CD14-positive monocyte (primary cell): ENCODE measurements at regions not wholly inside any gene's neighbourhood (a gene's known extent, or its start where the extent isn't known, plus 50 kb on each side); places are given as distances from the start of the nearest gene placed in this dataset. TPM values are rescaled to one million over a fixed set of nuclear protein-coding genes. Genes with fewer than 3 reads are reported as not detected.

Experiments used
- DNase-seq, 3 donors: peaks; one replicate each; pipeline ENCODE4 v3.0.0-alpha.2; 2011 to 2022
- H2AFZ ChIP-seq: 2 replicates; pipeline ENCODE4 v1.6.0; 2012; ENCODE audit warnings: mild to moderate bottlenecking, low read depth, low read length, inconsistent platforms; ENCODE audit not compliant: insufficient read depth, poor library complexity, severe bottlenecking
- H3K27ac ChIP-seq, 2 donors: 1 replicate in 1 of 2; 2 replicates in 1 of 2; pipeline ENCODE4 v1.5.1; 2012 to 2013; ENCODE audit warnings: low read length in 2 of 2, control low read depth in 1 of 2, inconsistent platforms in 1 of 2, low read depth in 1 of 2, mild to moderate bottlenecking in 1 of 2
- H3K27me3 ChIP-seq, 2 donors: one replicate each; pipeline versions ENCODE4 v1.6.0 to v1.6.1; 2011 to 2013; ENCODE audit warnings: low read length in 2 of 2; ENCODE audit not compliant: control insufficient read depth in 2 of 2, insufficient read depth in 2 of 2
- H3K36me3 ChIP-seq, 2 donors: replicated peaks in 1 of 2; 1 replicate in 1 of 2; 2 replicates in 1 of 2; pipeline versions ENCODE4 v1.5.1 to v1.6.1; 2012 to 2013; ENCODE audit warnings: low read length in 2 of 2, control low read depth in 1 of 2, inconsistent platforms in 1 of 2, mild to moderate bottlenecking in 1 of 2; ENCODE audit not compliant: insufficient read depth in 2 of 2, control insufficient read depth in 1 of 2
- H3K4me1 ChIP-seq, 2 donors: 1 replicate in 1 of 2; 2 replicates in 1 of 2; pipeline versions ENCODE4 v1.5.1 to v1.6.1; 2012 to 2013; ENCODE audit warnings: low read length in 2 of 2, control low read depth in 1 of 2, inconsistent platforms in 1 of 2, mild to moderate bottlenecking in 1 of 2, moderate library complexity in 1 of 2; ENCODE audit not compliant: insufficient read depth in 2 of 2, control insufficient read depth in 1 of 2
- H3K4me2 ChIP-seq: replicated peaks from 2 replicates; pipeline ENCODE3; 2012; ENCODE audit warnings: low read length, moderate library complexity, mild to moderate bottlenecking; ENCODE audit not compliant: poor library complexity, severe bottlenecking; ENCODE audit errors: extremely low read depth
- H3K4me3 ChIP-seq, 3 experiments: fragments of 200-600 bp in 1 of 3; sonication (generic) in 1 of 3; replicated peaks in 1 of 3; 1 replicate in 2 of 3; 2 replicates in 1 of 3; pipeline ENCODE4 v1.5.1; 2011 to 2013; ENCODE audit warnings: low read length in 3 of 3, mild to moderate bottlenecking in 3 of 3, control low read depth in 2 of 3, low read depth in 2 of 3, inconsistent platforms in 1 of 3, moderate library complexity in 1 of 3
- H3K79me2 ChIP-seq: 2 replicates; pipeline ENCODE4 v1.6.0; 2012; ENCODE audit warnings: mild to moderate bottlenecking, control low read depth, inconsistent platforms, low read length, moderate library complexity; ENCODE audit not compliant: insufficient read depth
- H3K9ac ChIP-seq: 2 replicates; pipeline ENCODE4 v1.6.0; 2017; ENCODE audit warnings: low read length, mild to moderate bottlenecking; ENCODE audit not compliant: insufficient read depth, poor library complexity, severe bottlenecking
- H3K9me3 ChIP-seq, 2 donors: replicated peaks in 1 of 2; 1 replicate in 1 of 2; 2 replicates in 1 of 2; pipeline versions ENCODE4 v1.5.1 to v1.6.1; 2012 to 2013; ENCODE audit warnings: low read length in 2 of 2, control low read depth in 1 of 2; ENCODE audit not compliant: control insufficient read depth in 1 of 2, insufficient read depth in 1 of 2
- H4K20me1 ChIP-seq: 2 replicates; pipeline ENCODE4 v1.6.0; 2012; ENCODE audit warnings: mild to moderate bottlenecking, low read length, control low read depth, moderate library complexity; ENCODE audit not compliant: insufficient read depth
- H3K27ac Mint-ChIP-seq, 7 donors: one replicate each; pipeline ENCODE4 v1.8.0; 2020; ENCODE audit warnings: mild to moderate bottlenecking in 7 of 7, mixed read lengths in 7 of 7, moderate library complexity in 6 of 7, inconsistent platforms in 2 of 7
- H3K27me3 Mint-ChIP-seq, 3 donors: one replicate each; pipeline ENCODE4 v1.8.0; 2021 to 2022; ENCODE audit warnings: low read depth in 3 of 3, mild to moderate bottlenecking in 3 of 3, mixed read lengths in 3 of 3, moderate library complexity in 3 of 3, inconsistent platforms in 1 of 3
- H3K36me3 Mint-ChIP-seq, 2 donors: one replicate each; pipeline ENCODE4 v1.8.0; 2020; ENCODE audit warnings: mixed read lengths in 2 of 2, inconsistent platforms in 1 of 2, mild to moderate bottlenecking in 1 of 2
- H3K4me1 Mint-ChIP-seq: one replicate; pipeline ENCODE4 v1.8.0; 2020; ENCODE audit warnings: mild to moderate bottlenecking, mixed read lengths
- H3K4me3 Mint-ChIP-seq, 2 donors: one replicate each; pipeline ENCODE4 v1.8.0; 2020; ENCODE audit warnings: mild to moderate bottlenecking in 2 of 2, mixed read lengths in 2 of 2, moderate library complexity in 1 of 2
- H3K9me3 Mint-ChIP-seq, 7 donors: one replicate each; pipeline ENCODE4 v1.8.0; 2020 to 2022; ENCODE audit warnings: mixed read lengths in 7 of 7, mild to moderate bottlenecking in 6 of 7, moderate library complexity in 6 of 7, inconsistent platforms in 2 of 7
- WGBS: methylation state at CpG from one replicate; pipeline ENCODE4 v1.1.5; 2013; ENCODE audit warnings: missing lambda C conversion rate; ENCODE audit not compliant: insufficient coverage; 5-methylcytosine and 5-hydroxymethylcytosine counted together
- intact Hi-C, 2 donors: fragments of 100-400 bp; cut with micrococcal nuclease; formaldehyde crosslinking; loops; one replicate each; pipeline versions ENCODE4 v1.15.0 to v1.15.1; 2023
- small RNA-seq: library from RNA; depleted of rRNA; stranded (forward); fragments of <200 nt; gene quantifications from one replicate; pipeline ENCODE3, GENCODE V24; 2012; ENCODE audit warnings: low read depth; ENCODE audit not compliant: insufficient read length
- TF ChIP-seq, protein P1 (sequence below): fragments of 200-600 bp; IDR thresholded peaks from one replicate; pipeline ENCODE4 v1.8.0; 2022; ENCODE audit warnings: antibody characterized with exemption, mild to moderate bottlenecking

DNA sequence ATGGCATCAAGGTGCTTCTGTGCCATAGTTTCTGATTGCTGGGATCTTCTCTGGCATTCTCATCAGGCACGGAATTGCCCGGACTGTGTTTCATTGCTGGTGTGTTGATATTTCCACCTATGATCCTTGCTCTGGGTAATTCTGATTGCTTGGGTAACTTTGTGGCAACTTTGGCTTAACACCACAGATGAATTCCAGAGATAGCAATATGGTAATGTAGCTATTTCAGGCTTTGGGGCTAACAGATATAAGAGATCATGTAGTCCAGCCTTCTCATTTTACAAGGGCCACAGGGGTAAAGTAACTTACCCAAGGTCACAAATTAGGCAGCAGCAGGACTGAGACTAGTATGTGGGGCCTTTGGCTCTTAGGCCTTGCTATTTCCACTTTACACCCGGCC is 53.9 kb upstream of the PLPP4 start:
- intact Hi-C loops, result no loop called here
- Histone ChIP-seq H3K36me3 (no peaks in the 10 kb centered on the region), H3K79me2 (no peaks in the 10 kb centered on the region), H4K20me1 (no peaks in the 10 kb centered on the region), H3K4me3 (no peak overlapping the region), H3K27ac (no peak overlapping the region), H3K9ac (no peak overlapping the region), H3K4me2 (no peak overlapping the region), H3K27me3 (no peaks in the 10 kb centered on the region), H3K9me3 (no peaks in the 10 kb centered on the region), H3K4me1 (no peaks in the 10 kb centered on the region), H2AFZ (no peak overlapping the region)
- TF ChIP-seq, protein P1, sequence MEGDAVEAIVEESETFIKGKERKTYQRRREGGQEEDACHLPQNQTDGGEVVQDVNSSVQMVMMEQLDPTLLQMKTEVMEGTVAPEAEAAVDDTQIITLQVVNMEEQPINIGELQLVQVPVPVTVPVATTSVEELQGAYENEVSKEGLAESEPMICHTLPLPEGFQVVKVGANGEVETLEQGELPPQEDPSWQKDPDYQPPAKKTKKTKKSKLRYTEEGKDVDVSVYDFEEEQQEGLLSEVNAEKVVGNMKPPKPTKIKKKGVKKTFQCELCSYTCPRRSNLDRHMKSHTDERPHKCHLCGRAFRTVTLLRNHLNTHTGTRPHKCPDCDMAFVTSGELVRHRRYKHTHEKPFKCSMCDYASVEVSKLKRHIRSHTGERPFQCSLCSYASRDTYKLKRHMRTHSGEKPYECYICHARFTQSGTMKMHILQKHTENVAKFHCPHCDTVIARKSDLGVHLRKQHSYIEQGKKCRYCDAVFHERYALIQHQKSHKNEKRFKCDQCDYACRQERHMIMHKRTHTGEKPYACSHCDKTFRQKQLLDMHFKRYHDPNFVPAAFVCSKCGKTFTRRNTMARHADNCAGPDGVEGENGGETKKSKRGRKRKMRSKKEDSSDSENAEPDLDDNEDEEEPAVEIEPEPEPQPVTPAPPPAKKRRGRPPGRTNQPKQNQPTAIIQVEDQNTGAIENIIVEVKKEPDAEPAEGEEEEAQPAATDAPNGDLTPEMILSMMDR, result no peak
- Mint-ChIP-seq H3K9me3 (peaks cover 0 to 3% (median 0%) of the 10 kb centered on the region in 7 donors), H3K27me3 (peaks cover 0 to 3% (median 1%) of the 10 kb centered on the region in 3 donors), H3K4me3 (no peak overlapping the region), H3K27ac (no peak overlapping the region), H3K4me1 (no peaks in the 10 kb centered on the region), H3K36me3 (no peaks in the 10 kb centered on the region)
- WGBS, result 100% methylated on average over 2 of the region's 3 CpGs
- DNase-seq, result no peak

DNA sequence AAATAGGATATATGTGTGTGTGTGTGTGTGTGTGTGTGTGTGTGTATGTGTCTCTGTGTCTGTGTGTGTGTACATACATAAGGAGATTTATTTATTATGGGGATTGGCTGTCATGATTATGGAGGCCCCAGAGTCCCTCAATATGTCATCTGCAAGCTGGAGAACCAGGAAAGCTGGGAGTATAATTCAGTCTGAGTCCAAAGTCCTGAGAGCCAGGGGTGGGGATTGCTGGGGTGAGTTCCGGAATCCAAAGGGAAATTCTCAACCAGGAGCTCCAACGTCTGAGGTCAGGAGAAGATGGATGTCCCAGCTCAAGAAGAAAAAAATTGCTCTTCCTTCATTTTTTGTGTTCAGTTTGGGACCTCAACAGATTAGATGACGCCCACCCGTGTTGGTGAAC is 50.7 kb upstream of the PLPP4 start:
- 86% methylated on average over 4 of the region's 4 CpGs for WGBS
- H3K4me2 ChIP-seq, result no peak overlapping the region
- no peak overlapping the region for H3K4me3 Mint-ChIP-seq
- TF ChIP-seq, protein P1, result no peak
- no peak overlapping the region for H3K4me3 ChIP-seq
- no peaks in the 10 kb centered on the region for H3K36me3 ChIP-seq
- intact Hi-C loops, result no loop called here
- H3K9me3 Mint-ChIP-seq, result peaks cover 0 to 4% (median 1%) of the 10 kb centered on the region in 7 donors
- peaks cover 0 to 5% (median 2%) of the 10 kb centered on the region in 3 donors for H3K27me3 Mint-ChIP-seq
- no peaks in the 10 kb centered on the region for H3K79me2 ChIP-seq
- no peak overlapping the region for H3K9ac ChIP-seq
- no peaks in the 10 kb centered on the region for H3K27me3 ChIP-seq
- no peak for DNase-seq
- H2AFZ ChIP-seq, result no peak overlapping the region
- H3K4me1 Mint-ChIP-seq, result no peaks in the 10 kb centered on the region
- no peaks in the 10 kb centered on the region for H3K4me1 ChIP-seq
- H3K27ac ChIP-seq, result no peak overlapping the region
- H3K36me3 Mint-ChIP-seq, result no peaks in the 10 kb centered on the region
- no peaks in the 10 kb centered on the region for H4K20me1 ChIP-seq
- H3K9me3 ChIP-seq, result no peaks in the 10 kb centered on the region
- H3K27ac Mint-ChIP-seq, result no peak overlapping the region

Small RNA genes lying in the stretch of these regions (small RNA-seq; reads per million reads assigned to genes)
- not detected for gene AL355298.1
